Kidney epithelial cell (primary cell): ENCODE measurements at regions not wholly inside any gene's neighbourhood (a gene's known extent, or its start where the extent isn't known, plus 50 kb on each side); places are given as distances from the start of the nearest gene placed in this dataset.

Experiments used
- DNase-seq: peaks from one replicate; pipeline ENCODE4 v3.0.0-alpha.2; 2010; ENCODE audit warnings: low read depth
- H3K27me3 ChIP-seq: 2 replicates; pipeline ENCODE4 v1.6.0; 2011; ENCODE audit warnings: low read length; ENCODE audit not compliant: control insufficient read depth, insufficient read depth
- H3K36me3 ChIP-seq: 2 replicates; pipeline ENCODE4 v1.5.1; 2011; ENCODE audit warnings: low read length; ENCODE audit not compliant: control insufficient read depth, insufficient read depth
- H3K4me3 ChIP-seq: 2 replicates; pipeline ENCODE4 v1.5.1; 2011; ENCODE audit warnings: low read depth, mild to moderate bottlenecking, control low read depth, low read length
- CTCF ChIP-seq: IDR thresholded peaks from 2 replicates; pipeline ENCODE4 v1.5.1; 2011; ENCODE audit warnings: mild to moderate bottlenecking, moderate library complexity, low read length, control low read depth, inconsistent platforms; ENCODE audit not compliant: insufficient read depth, poor library complexity, severe bottlenecking

- DNase-seq, result no peak
- Histone ChIP-seq H3K36me3 (no peaks in the 10 kb centered on the region), H3K4me3 (no peak overlapping the region), H3K27me3 (no peaks in the 10 kb centered on the region)
- no peak for TF ChIP-seq CTCF
Measured at GRCh38 chr3:3405131-3405530, 225.6 kb upstream of the CRBN start.

- no peak overlapping the region for H3K4me3 ChIP-seq
Measured at GRCh38 chr3:3403700-3404099, 224.2 kb upstream of the CRBN start.

GRCh38 chr3:3392946-3393345, 213.5 kb upstream of the CRBN start:
- DNase-seq, result no peak
- no peak for TF ChIP-seq CTCF
- Histone ChIP-seq H3K27me3 (no peaks in the 10 kb centered on the region), H3K36me3 (no peaks in the 10 kb centered on the region), H3K4me3 (no peak overlapping the region)

More at GRCh38 chr3:3403700-3404099, 224.2 kb upstream of the CRBN start:
- Histone ChIP-seq H3K27me3 (no peaks in the 10 kb centered on the region), H3K36me3 (no peaks in the 10 kb centered on the region)
- no peak for TF ChIP-seq CTCF
- no peak for DNase-seq

GRCh38 chr3:3383461-3383860, 204.0 kb upstream of the CRBN start:
- DNase-seq, result no peak
- no peak overlapping the region for H3K4me3 ChIP-seq
- no peak for TF ChIP-seq CTCF
- no peaks in the 10 kb centered on the region for H3K27me3 ChIP-seq
- no peaks in the 10 kb centered on the region for H3K36me3 ChIP-seq

- no peaks in the 10 kb centered on the region for H3K36me3 ChIP-seq
- no peaks in the 10 kb centered on the region for H3K27me3 ChIP-seq
- no peak for TF ChIP-seq CTCF
- no peak for DNase-seq
- H3K4me3 ChIP-seq, result no peak overlapping the region
Measured at GRCh38 chr3:3372210-3372777, 192.8 kb upstream of the CRBN start.

- Histone ChIP-seq H3K36me3 (no peaks in the 10 kb centered on the region), H3K27me3 (no peaks in the 10 kb centered on the region), H3K4me3 (no peak overlapping the region)
- DNase-seq, result no peak
- TF ChIP-seq CTCF, result no peak
Measured at GRCh38 chr3:3368306-3368705, 188.8 kb upstream of the CRBN start.
